ENCODE measurements at regions not wholly inside any gene's neighbourhood (a gene's known extent, or its start where the extent isn't known, plus 50 kb on each side); places are given as distances from the start of the nearest gene placed in this dataset.

DNA sequence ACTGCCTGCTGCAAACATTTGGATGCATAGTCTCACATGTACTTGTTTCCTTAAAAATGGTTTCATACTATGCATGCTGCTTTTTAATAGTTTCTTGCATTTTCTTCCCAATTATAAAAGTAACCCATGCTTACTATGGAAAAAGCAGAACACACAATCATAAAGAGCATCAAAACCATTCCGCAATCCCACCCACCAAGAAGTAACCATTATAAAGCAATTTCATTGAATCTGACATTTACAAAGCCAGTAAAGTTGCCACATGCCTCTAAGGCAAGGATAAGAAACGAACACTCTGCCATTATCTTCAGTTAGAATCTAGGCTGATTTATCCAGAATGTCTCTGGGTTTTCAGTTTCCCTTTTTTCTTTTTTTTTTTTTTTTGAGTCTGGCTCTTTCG is 92.7 kb upstream of the OSMR start:
- intact Hi-C loops (cut with DNase I, micrococcal nuclease) = no loop called here
- Histone ChIP-seq H3K36me3 (ENCODE audit: low read depth) (no peaks in the 10 kb centered on the region), H3K9me3 (no peaks in the 10 kb centered on the region), H3K4me1 (ENCODE audit: low read depth) (no peaks in the 10 kb centered on the region), H3K4me3 (no peak overlapping the region)
- DNase-seq (no peak), ATAC-seq (no peak)
- TF ChIP-seq, protein P1, sequence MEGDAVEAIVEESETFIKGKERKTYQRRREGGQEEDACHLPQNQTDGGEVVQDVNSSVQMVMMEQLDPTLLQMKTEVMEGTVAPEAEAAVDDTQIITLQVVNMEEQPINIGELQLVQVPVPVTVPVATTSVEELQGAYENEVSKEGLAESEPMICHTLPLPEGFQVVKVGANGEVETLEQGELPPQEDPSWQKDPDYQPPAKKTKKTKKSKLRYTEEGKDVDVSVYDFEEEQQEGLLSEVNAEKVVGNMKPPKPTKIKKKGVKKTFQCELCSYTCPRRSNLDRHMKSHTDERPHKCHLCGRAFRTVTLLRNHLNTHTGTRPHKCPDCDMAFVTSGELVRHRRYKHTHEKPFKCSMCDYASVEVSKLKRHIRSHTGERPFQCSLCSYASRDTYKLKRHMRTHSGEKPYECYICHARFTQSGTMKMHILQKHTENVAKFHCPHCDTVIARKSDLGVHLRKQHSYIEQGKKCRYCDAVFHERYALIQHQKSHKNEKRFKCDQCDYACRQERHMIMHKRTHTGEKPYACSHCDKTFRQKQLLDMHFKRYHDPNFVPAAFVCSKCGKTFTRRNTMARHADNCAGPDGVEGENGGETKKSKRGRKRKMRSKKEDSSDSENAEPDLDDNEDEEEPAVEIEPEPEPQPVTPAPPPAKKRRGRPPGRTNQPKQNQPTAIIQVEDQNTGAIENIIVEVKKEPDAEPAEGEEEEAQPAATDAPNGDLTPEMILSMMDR (IDR thresholded peaks at IDR 0.05) = no peak

DNA sequence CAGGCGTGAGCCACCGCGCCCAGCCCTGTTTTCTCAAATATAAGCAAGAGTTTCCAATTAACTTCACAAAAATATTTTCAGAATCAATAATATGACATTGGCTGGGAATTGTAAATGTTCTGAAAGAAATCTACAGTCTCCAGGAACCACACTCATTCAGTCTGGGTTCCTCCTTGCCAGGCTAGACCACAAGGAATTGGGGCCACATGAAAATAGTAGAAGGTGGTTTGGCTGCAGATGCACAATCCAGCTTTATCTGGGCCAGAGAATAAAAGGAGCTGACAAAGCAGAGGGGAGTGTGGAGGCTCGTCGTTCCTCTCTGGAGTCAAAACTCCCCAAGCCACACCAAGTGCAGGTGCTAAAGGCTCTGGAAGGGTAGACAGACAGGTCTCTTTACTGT is 92.0 kb upstream of the OSMR start:
- DNase-seq (no peak), ATAC-seq (no peak)
- TF ChIP-seq, protein P1 (IDR thresholded peaks at IDR 0.05) = no peak
- H3K36me3 ChIP-seq (ENCODE audit: low read depth) = no peaks in the 10 kb centered on the region
- no peaks in the 10 kb centered on the region for H3K4me1 ChIP-seq (ENCODE audit: low read depth)
- H3K9me3 ChIP-seq = no peaks in the 10 kb centered on the region
- intact Hi-C loops (cut with DNase I, micrococcal nuclease) = no loop called here
- H3K4me3 ChIP-seq = no peak overlapping the region

DNA sequence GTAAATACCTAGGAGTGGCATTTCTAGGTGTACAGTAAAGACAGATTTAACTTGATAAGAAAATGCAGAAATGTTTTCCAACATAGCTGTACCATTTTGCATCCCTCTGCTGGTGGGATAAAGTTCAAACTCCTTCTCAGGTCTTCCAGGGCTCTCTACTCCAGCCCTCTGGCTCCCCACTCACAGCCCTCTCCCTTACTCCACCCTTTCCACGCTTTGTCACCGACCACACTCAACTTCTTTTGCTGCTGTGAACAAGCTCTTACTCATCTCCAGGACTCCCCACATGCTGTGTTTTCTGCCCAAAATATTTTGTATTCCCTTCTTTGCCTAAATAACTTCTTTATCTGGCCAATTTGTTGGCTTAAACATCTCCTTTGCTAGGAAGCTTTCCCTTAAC is 90.6 kb upstream of the OSMR start:
- no peaks in the 10 kb centered on the region for H3K4me1 ChIP-seq (ENCODE audit: low read depth)
- TF ChIP-seq, protein P1 (IDR thresholded peaks at IDR 0.05) = no peak
- H3K4me3 ChIP-seq = no peak overlapping the region
- no peaks in the 10 kb centered on the region for H3K36me3 ChIP-seq (ENCODE audit: low read depth)
- intact Hi-C loops (cut with DNase I, micrococcal nuclease) = no loop called here
- H3K9me3 ChIP-seq = no peaks in the 10 kb centered on the region
- DNase-seq = no peak
- ATAC-seq = no peak

DNA sequence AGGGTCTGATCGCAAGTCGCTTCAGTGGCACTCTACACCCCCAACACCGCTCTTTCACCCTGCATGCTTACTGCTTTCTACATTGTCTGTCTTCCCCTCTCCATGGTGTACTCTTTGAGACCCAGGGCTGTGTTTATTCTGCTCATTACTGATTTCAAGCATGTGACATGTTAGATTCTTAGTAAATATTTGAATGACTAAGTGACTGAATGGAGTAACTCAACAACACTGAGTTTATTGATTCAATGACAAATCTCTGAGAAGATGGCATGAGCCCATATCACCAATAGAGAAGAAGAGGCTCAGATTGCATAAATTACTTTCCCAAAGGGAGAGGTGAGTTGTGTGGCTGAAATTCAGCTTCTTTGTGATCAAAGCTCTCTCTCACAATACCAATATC is 89.7 kb upstream of the OSMR start:
- DNase-seq (no peak), ATAC-seq (no peak)
- Histone ChIP-seq H3K4me3 (no peak overlapping the region), H3K9me3 (no peaks in the 10 kb centered on the region), H3K36me3 (ENCODE audit: low read depth) (no peaks in the 10 kb centered on the region), H3K4me1 (ENCODE audit: low read depth) (no peaks in the 10 kb centered on the region)
- TF ChIP-seq, protein P1 (IDR thresholded peaks at IDR 0.05) = no peak
- intact Hi-C loops (cut with DNase I, micrococcal nuclease) = no loop called here

DNA sequence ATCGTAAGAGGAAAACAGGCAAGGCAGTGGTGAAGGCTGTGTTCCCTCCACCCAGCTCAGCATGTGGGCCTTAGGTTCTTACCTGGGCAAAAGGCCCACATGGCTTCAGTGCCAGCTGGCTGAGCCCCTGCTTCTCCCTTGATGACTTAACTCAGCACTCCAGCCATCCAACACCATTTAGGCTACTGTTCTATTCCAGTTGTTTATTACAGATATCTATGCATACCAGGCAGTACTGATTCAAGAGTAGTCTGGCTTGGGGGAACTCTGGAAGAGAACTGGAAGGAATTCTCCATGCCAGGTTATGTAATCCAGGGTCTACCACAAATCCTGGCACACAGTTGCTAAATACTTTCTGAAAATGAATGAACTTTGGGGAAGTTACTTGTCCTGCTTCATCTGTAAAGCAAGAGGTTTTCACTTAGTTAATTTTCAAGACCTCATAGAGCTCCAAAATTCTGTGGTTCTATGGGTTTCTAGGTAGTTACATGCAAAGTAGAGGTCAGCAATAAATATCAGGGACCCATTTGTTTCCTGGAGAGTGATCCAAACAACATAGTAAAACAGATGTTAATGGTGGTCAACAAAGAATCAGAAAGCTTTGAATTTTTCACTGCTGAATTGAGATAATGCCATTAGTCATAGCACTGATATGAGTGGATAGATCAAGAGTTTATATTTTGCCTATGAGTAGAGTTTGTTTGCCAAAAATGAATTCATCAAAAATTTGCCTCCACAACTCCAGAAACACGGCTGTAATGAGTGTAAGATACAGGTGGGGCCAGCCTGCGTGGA is 88.2 kb upstream of the OSMR start:
- TF ChIP-seq, protein P1 (IDR thresholded peaks at IDR 0.05) = no peak

More for the DNA sequence above, 88.2 kb upstream of the OSMR start:
- Histone ChIP-seq H3K4me1 (ENCODE audit: low read depth) (no peaks in the 10 kb centered on the region), H3K36me3 (ENCODE audit: low read depth) (no peaks in the 10 kb centered on the region), H3K9me3 (no peaks in the 10 kb centered on the region), H3K4me3 (no peak overlapping the region)
- intact Hi-C loops (cut with DNase I, micrococcal nuclease) = no loop called here
- DNase-seq (no peak), ATAC-seq (no peak)

All from mucosa of descending colon (tissue), 3 donors.